ENCODE measurements at regions not wholly inside any gene's neighbourhood (a gene's known extent, or its start where the extent isn't known, plus 50 kb on each side); places are given as distances from the start of the nearest gene placed in this dataset.

DNA sequence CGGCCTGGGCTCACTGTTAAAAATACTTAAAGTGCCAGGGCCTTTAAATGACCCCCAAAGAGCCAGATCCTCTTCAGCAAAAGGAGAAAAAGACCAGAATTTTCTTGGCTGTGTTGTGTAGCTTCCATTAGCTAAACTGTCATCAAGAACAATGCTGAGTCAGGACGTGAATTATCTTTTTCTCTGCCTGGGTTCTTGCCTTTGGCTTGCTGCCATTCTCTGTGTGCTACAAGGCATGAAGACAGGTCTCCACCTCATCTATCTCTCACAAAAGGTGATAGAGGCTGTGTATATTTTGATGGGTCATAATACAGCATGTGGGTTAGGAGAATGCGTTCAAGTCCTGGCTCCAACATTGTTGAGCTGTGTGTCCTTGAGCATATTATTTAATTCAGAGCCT is 52.4 kb upstream of the SELENOK start:
- DNase-seq = no peak

DNA sequence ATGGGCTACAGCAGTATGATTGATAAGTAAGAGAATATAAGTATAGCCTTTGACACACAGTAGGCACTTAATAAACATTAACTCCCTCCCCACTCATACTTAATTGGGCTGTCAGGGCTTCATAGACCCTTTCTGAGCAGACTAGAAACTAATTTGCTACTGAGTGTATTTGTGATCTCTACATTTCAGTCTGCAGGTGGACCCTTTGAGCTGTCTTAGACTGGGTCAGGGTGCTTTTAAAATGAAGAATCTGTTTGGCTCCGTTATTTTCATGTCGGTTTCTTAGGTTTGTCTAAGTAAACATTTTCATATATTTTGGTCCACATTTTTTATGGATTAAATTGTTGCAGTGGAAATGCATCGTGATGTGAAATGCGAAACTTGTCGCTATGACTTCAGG is 50.3 kb upstream of the SELENOK start:
- DNase-seq = no peak
